ENCODE measurements at regions not wholly inside any gene's neighbourhood (a gene's known extent, or its start where the extent isn't known, plus 50 kb on each side); places are given as distances from the start of the nearest gene placed in this dataset.

DNA sequence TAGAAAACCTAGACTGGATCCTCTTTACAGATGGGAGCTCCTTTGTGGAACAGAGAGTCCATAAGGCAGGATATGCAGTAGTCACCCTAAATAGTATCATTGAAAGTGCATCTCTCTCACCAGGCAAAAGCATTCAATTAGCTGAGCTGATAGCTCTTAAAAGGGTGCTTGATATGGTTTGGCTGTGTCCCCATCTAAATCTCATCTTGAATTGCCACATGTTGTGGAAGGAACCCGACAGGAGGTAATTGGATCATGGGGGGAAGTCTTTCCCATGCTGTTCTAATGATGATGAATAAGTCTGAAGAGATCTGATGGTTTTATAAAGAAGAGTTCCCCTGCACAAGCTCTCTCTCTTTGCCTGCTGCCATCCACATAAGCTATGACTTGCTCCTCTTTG is 96.2 kb upstream of the RMP24 start:
- peaks cover 0 to 2% of the 10 kb centered on the region in 2 experiments; a peak in 2 of 4 replicates for H3K27me3 ChIP-seq (replicated peaks in 1 of 2; ENCODE audit: control insufficient read depth in 2 of 2, insufficient read depth in 2 of 2, low read length in 1 of 2)
- H3K4me2 ChIP-seq (ENCODE audit: control insufficient read depth, insufficient read depth): no peak overlapping the region
- H2AFZ ChIP-seq (ENCODE audit: control insufficient read depth, low read depth, low read length): no peak overlapping the region
- no peak overlapping the region for H3K9ac ChIP-seq (ENCODE audit: control insufficient read depth, insufficient read depth, low read length)
- H3K79me2 ChIP-seq (ENCODE audit: control insufficient read depth, insufficient read depth, low read length): no peaks in the 10 kb centered on the region
- no peak for ATAC-seq
- no peak overlapping the region for H3K27ac ChIP-seq (ENCODE audit: control insufficient read depth, insufficient read depth)
- in situ Hi-C loops (cut with MboI): no loop called here
- H3K4me1 ChIP-seq (ENCODE audit: control insufficient read depth, insufficient read depth, low read length): no peaks in the 10 kb centered on the region
- CTCF ChIA-PET: interaction anchor here (0.6 to 2.0 kb wide), 3 partner anchors 11 to 501 kb away, joined by 3 to 5 read pairs (median 3); no protein-coding TSS in a partner anchor
- no peaks in the 10 kb centered on the region for H4K20me1 ChIP-seq (ENCODE audit: control insufficient read depth, insufficient read depth)
- no peak for FAIRE-seq
- intact Hi-C loops (cut with micrococcal nuclease; ENCODE audit: unreplicated experiment): no loop called here
- H3K9me3 ChIP-seq (replicated peaks; ENCODE audit: control insufficient read depth, insufficient read depth, low read length): no peaks in the 10 kb centered on the region
- RAD21 ChIA-PET (ENCODE audit: unreplicated experiment): interaction anchor here (0.8 kb wide), 1 partner anchor 36 kb away, joined by 3 read pairs; no protein-coding TSS in a partner anchor
- DNase-seq (ENCODE audit: low read depth, low spot score): no peak
- no TSS peak for BruUV-seq (replicated peaks)
- WGBS (ENCODE audit: insufficient coverage, insufficient replicate concordance, low lambda C conversion rate, missing lambda C conversion rate): 0% methylated on average over 1 of the region's 1 CpG
- no peaks in the 10 kb centered on the region for H3K36me3 ChIP-seq (ENCODE audit: control insufficient read depth in 2 of 2, insufficient read depth in 2 of 2, low read length in 1 of 2)
- no peak overlapping the region for H3K4me3 ChIP-seq
- POLR2A ChIA-PET: interaction anchor here (0.5 kb wide), 1 partner anchor 382 kb away, joined by 4 read pairs; no protein-coding TSS in a partner anchor
- SMC1A ChIA-PET (ENCODE audit: uncharacterized antibody, unreplicated experiment): interaction anchor here (1.4 kb wide), 1 partner anchor 13 kb away, joined by 6 read pairs; no protein-coding TSS in a partner anchor
- TF ChIP-seq ASH2L (IDR thresholded peaks at IDR 0.05; ENCODE audit: borderline replicate concordance, low read depth) (no peak), KLF5 (IDR thresholded peaks at IDR 0.05; ENCODE audit: partially characterized antibody) (no peak), ZNF622 (IDR thresholded peaks at IDR 0.05) (no peak), PAX8 (IDR thresholded peaks at IDR 0.05) (no peak), CREB1 (IDR thresholded peaks at IDR 0.05; ENCODE audit: low read depth) (no peak), EED (IDR thresholded peaks at IDR 0.05; ENCODE audit: low read depth) (no peak)
- TF ChIP-seq, protein P1, sequence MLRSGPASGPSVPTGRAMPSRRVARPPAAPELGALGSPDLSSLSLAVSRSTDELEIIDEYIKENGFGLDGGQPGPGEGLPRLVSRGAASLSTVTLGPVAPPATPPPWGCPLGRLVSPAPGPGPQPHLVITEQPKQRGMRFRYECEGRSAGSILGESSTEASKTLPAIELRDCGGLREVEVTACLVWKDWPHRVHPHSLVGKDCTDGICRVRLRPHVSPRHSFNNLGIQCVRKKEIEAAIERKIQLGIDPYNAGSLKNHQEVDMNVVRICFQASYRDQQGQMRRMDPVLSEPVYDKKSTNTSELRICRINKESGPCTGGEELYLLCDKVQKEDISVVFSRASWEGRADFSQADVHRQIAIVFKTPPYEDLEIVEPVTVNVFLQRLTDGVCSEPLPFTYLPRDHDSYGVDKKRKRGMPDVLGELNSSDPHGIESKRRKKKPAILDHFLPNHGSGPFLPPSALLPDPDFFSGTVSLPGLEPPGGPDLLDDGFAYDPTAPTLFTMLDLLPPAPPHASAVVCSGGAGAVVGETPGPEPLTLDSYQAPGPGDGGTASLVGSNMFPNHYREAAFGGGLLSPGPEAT (IDR thresholded peaks at IDR 0.05; ENCODE audit: low read depth): no peak
